ENCODE measurements at regions not wholly inside any gene's neighbourhood (a gene's known extent, or its start where the extent isn't known, plus 50 kb on each side); places are given as distances from the start of the nearest gene placed in this dataset.
"Not testable (repeated sequence)": the region's sequence is repeated elsewhere in the genome, so short reads cannot be mapped to it uniquely, and the experiment has no call there.

DNA sequence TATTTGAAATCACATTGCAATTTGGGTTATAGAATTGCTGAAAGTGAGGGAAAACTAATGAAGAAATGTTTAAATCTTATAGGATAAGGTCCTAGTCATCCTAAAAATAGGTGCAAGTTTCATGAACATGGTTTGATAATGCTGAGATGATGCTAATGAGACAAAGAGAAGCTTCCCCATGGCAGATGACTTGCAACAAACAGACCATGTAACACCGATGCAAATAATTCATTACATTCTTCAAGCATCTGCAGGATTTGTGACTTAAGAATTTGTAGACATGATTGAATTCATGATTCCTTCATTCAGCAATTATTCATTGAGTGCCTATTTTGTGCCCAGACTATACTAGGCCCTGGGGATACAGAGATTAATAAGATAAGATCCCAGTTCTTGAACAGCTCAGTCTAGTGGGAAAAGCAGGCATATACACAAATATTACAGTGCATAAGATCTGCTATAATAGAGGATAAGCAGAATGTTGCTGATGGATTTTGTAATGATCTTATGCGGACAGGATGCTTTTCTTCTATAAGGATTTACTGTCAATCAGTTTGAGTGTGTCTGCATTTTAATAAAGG, 367.9 kb upstream of the GBE1 start:
- no peaks in the 10 kb centered on the region for H3K9me3 ChIP-seq (ENCODE audit: control insufficient read depth, low read length)
- peaks cover 5% of the 10 kb centered on the region for H3K4me1 ChIP-seq (ENCODE audit: control insufficient read depth, insufficient read depth, low read length)
- no peak overlapping the region for H3K4me3 ChIP-seq (ENCODE audit: low read length)
- no peak for DNase-seq (ENCODE audit: low read depth)
- no peaks in the 10 kb centered on the region for H3K36me3 ChIP-seq (ENCODE audit: control insufficient read depth, insufficient read depth, low read length, severe bottlenecking)
- no peak overlapping the region for H3K9ac ChIP-seq (ENCODE audit: low read length)
- no peaks in the 10 kb centered on the region for H3K27me3 ChIP-seq (replicated peaks; ENCODE audit: control insufficient read depth, insufficient read depth, low read length)

DNA sequence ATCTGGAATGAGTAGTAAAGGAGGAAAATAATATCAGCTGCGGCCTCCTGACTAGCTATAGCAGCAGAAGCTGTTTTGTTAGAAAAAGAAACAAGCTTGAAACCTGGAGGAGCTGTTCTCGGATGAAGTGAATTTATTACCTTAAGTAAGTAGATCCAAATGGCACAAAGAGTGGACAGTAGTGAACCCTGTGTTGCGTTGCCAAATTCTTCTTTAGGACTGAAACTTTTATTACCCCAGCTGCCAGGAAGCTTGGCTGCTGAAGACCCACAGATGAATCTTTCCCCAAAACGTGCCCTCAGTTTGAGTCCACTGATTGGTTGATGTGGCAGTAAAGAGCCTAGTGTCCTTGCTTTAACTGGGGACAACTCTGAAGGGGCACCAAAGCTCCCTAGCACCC, 366.8 kb upstream of the GBE1 start:
- H3K4me1 ChIP-seq (ENCODE audit: control insufficient read depth, insufficient read depth, low read length) = peaks cover 5% of the 10 kb centered on the region
- no peak overlapping the region for H3K9ac ChIP-seq (ENCODE audit: low read length)
- no peaks in the 10 kb centered on the region for H3K9me3 ChIP-seq (ENCODE audit: control insufficient read depth, low read length)
- no peak for DNase-seq (ENCODE audit: low read depth)
- no peak overlapping the region for H3K4me3 ChIP-seq (ENCODE audit: low read length)
- H3K27me3 ChIP-seq (replicated peaks; ENCODE audit: control insufficient read depth, insufficient read depth, low read length) = no peaks in the 10 kb centered on the region
- H3K36me3 ChIP-seq (ENCODE audit: control insufficient read depth, insufficient read depth, low read length, severe bottlenecking) = no peaks in the 10 kb centered on the region

DNA sequence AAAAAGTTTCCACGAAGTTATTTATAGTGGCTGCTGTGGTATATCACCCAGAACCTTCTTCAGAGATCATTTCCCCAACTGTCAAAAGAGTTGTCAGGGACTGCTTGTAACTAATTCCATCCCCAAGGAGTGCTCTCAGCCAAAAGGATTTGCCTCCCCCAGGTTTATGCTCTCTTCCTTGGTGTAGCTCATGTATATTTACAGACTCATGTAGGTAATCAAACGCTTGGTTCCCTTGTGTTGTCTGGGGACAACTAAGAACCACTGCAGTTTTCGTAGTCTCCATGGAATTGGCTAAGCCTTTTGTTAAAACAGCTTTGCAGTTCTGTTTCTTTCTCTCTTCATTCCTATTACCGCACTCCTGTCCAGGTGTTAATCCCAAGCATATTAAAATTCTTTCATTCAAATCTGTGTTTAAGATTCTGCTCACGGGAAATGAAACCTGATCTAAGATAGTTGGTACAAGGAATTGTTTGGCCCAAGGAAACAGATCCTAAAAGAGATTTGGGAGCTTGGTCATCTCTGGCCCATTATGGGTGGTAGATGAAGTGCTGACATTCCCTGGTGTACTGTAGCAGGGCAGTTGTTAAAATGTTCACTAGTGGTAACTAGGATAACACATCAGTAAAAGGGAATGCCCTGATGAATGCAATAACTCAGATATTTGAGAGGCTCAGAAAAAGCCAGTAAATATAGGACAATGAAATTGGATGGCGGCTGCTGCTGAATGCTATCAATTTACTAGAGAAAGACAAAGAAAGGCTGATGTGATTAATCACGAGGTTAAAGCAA, 361.3 kb upstream of the GBE1 start:
- Histone ChIP-seq H3K4me3 (ENCODE audit: low read length) (no peak overlapping the region), H3K27me3 (replicated peaks; ENCODE audit: control insufficient read depth, insufficient read depth, low read length) (no peaks in the 10 kb centered on the region), H3K9me3 (ENCODE audit: control insufficient read depth, low read length) (no peaks in the 10 kb centered on the region), H3K4me1 (ENCODE audit: control insufficient read depth, insufficient read depth, low read length) (no peaks in the 10 kb centered on the region), H3K9ac (ENCODE audit: low read length) (no peak overlapping the region), H3K36me3 (ENCODE audit: control insufficient read depth, insufficient read depth, low read length, severe bottlenecking) (no peaks in the 10 kb centered on the region)
- DNase-seq (ENCODE audit: low read depth) = no peak

DNA sequence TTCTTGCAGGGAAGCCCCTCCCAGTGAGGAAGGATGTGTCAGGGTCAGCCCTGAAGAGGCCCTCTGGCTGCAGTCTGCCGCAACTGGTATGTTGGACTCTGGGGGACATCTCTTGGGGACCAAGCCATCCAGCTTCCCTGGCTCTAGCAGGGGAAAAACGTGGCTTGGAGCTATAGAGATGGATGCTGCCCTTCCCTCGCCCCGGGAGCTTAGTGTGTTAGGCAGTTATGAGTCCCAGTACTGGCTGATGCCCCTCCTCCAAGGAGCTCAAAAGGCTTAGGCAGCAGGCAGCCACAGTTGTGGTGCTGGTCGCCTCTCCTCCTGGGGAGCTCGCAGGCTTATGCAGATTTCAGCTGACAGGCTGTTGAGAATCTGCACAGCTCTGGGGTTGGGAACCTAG, 353.1 kb upstream of the GBE1 start:
- H3K9me3 ChIP-seq (ENCODE audit: control insufficient read depth, low read length) = peaks cover 12% of the 10 kb centered on the region
- no peaks in the 10 kb centered on the region for H3K4me1 ChIP-seq (ENCODE audit: control insufficient read depth, insufficient read depth, low read length)
- H3K36me3 ChIP-seq (ENCODE audit: control insufficient read depth, insufficient read depth, low read length, severe bottlenecking) = no peaks in the 10 kb centered on the region
- no peaks in the 10 kb centered on the region for H3K27me3 ChIP-seq (replicated peaks; ENCODE audit: control insufficient read depth, insufficient read depth, low read length)
- no peak overlapping the region for H3K4me3 ChIP-seq (ENCODE audit: low read length)
- no peak overlapping the region for H3K9ac ChIP-seq (ENCODE audit: low read length)
- DNase-seq (ENCODE audit: low read depth) = no peak

DNA sequence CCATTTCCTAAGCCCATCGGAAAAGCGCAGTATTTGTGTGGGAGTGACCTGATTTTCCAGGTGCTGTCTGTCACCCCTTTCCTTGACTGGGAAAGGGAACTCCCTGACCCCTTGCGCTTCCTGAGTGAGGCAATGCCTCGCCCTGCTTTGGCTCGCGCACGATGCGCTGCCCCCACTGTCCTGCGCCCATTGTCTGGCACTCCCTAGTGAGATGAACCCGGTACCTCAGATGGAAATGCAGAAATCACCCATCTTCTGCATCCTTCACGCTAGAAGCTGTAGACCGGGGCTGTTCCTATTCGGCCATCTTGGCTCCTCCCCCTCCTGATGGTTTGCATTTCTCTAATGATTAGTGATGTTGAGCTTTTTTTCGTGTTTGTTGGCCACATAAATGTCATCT, 349.3 kb upstream of the GBE1 start:
- peaks cover 12% of the 10 kb centered on the region for H3K9me3 ChIP-seq (ENCODE audit: control insufficient read depth, low read length)

DNA sequence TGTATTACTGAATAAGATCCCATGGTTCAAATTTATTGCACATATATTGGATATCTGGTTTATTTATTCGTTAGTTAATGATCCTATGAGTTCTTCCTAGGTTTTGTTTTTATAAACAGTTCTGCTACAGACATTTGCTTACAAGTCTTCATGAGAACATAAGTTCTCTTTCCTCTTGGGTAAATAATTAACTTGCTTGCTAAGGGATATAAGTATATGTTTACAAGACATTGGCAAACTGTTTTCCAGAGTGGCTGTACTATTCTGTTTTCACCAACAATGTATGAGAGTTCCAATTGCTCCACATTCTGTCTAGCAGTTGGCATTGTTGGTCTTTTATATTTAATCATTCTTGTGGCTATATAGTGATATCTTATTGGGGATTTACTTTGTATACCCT, 341.8 kb upstream of the GBE1 start:
- no peaks in the 10 kb centered on the region for H3K36me3 ChIP-seq (ENCODE audit: control insufficient read depth, insufficient read depth, low read length, severe bottlenecking)
- DNase-seq (ENCODE audit: low read depth) = no peak

More for the DNA sequence above, 349.3 kb upstream of the GBE1 start:
- not testable (repeated sequence) for H3K27me3 ChIP-seq (replicated peaks; ENCODE audit: control insufficient read depth, insufficient read depth, low read length); DNase-seq (ENCODE audit: low read depth); H3K36me3 ChIP-seq (ENCODE audit: control insufficient read depth, insufficient read depth, low read length, severe bottlenecking); H3K9ac ChIP-seq (ENCODE audit: low read length); H3K4me1 ChIP-seq (ENCODE audit: control insufficient read depth, insufficient read depth, low read length); H3K4me3 ChIP-seq (ENCODE audit: low read length)

DNA sequence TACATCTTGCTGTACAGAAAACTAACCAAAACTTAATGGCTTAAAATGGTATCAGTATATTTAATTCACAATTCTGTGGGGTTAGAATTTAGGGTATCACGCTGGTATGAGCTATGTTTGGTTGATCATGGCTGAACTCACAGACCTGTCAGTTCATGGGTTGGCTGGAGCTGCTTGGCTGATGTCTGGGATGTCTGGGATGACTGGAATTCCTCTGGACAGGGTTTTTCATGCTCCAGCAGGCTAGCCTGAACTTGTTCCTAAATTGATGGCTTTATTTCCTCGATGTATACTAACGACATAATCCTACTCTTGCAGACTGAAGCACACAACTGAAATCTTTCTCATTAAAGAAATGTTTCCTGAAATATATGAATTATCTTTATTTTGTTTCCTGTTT, 338.9 kb upstream of the GBE1 start:
- DNase-seq (ENCODE audit: low read depth) = peak; percentile 54
- Histone ChIP-seq H3K36me3 (ENCODE audit: control insufficient read depth, insufficient read depth, low read length, severe bottlenecking) (no peaks in the 10 kb centered on the region), H3K9me3 (ENCODE audit: control insufficient read depth, low read length) (no peaks in the 10 kb centered on the region), H3K27me3 (replicated peaks; ENCODE audit: control insufficient read depth, insufficient read depth, low read length) (no peaks in the 10 kb centered on the region), H3K4me1 (ENCODE audit: control insufficient read depth, insufficient read depth, low read length) (peaks cover 14% of the 10 kb centered on the region), H3K9ac (ENCODE audit: low read length) (no peak overlapping the region), H3K4me3 (ENCODE audit: low read length) (no peak overlapping the region)

More for the DNA sequence above, 341.8 kb upstream of the GBE1 start:
- Histone ChIP-seq H3K27me3 (replicated peaks; ENCODE audit: control insufficient read depth, insufficient read depth, low read length) (no peaks in the 10 kb centered on the region), H3K4me1 (ENCODE audit: control insufficient read depth, insufficient read depth, low read length) (peaks cover 14% of the 10 kb centered on the region), H3K4me3 (ENCODE audit: low read length) (no peak overlapping the region), H3K9ac (ENCODE audit: low read length) (no peak overlapping the region), H3K9me3 (ENCODE audit: control insufficient read depth, low read length) (no peaks in the 10 kb centered on the region)

DNA sequence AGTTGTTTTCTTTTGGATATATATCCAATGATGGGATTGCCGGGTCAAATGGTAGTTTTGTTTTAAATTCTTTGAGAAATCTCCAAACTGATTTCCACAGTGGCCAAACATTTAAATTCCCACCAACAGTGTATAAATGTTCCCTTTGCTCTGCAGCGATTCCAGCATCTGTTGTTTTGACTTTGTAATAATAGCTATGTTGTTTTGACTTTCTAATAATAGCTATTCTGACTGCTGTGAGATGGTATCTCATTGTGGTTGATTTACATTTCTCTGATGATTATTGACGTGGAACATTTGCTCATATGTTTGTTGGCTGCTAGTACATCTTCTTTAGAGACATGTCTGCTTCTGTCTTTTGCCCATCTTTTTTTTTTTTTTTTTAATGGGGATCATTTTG, 332.2 kb upstream of the GBE1 start:
- Histone ChIP-seq H3K9me3 (ENCODE audit: control insufficient read depth, low read length) (no peaks in the 10 kb centered on the region), H3K9ac (ENCODE audit: low read length) (no peak overlapping the region), H3K36me3 (ENCODE audit: control insufficient read depth, insufficient read depth, low read length, severe bottlenecking) (no peaks in the 10 kb centered on the region), H3K27me3 (replicated peaks; ENCODE audit: control insufficient read depth, insufficient read depth, low read length) (no peaks in the 10 kb centered on the region), H3K4me3 (ENCODE audit: low read length) (no peak overlapping the region), H3K4me1 (ENCODE audit: control insufficient read depth, insufficient read depth, low read length) (peaks cover 5% of the 10 kb centered on the region)
- DNase-seq (ENCODE audit: low read depth) = no peak

DNA sequence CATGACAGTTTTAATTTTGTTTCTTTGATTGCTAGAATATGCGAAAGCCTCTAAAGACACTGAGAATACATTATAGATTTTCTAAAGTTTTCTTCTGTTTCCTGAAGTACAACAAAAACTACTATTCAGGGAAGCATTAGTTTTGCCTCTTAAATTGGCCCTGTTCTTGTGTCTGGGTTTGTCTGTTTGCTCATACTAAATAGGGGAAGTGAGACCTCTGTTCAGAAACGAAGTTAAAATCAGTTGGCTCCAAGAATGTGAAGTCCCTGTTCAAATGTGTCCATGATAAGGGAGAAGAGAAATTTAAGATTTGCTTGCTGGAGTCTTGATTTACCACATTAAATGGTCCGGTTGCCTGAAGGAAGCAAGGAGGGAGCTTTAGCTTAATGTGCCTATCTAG, 327.3 kb upstream of the GBE1 start:
- H3K4me3 ChIP-seq (ENCODE audit: low read length) = no peak overlapping the region
- H3K27me3 ChIP-seq (replicated peaks; ENCODE audit: control insufficient read depth, insufficient read depth, low read length) = no peaks in the 10 kb centered on the region
- H3K9me3 ChIP-seq (ENCODE audit: control insufficient read depth, low read length) = no peaks in the 10 kb centered on the region
- DNase-seq (ENCODE audit: low read depth) = no peak
- peaks cover 33% of the 10 kb centered on the region for H3K4me1 ChIP-seq (ENCODE audit: control insufficient read depth, insufficient read depth, low read length)
- peak overlapping the region; percentile 20 for H3K9ac ChIP-seq (ENCODE audit: low read length)
- H3K36me3 ChIP-seq (ENCODE audit: control insufficient read depth, insufficient read depth, low read length, severe bottlenecking) = no peaks in the 10 kb centered on the region

DNA sequence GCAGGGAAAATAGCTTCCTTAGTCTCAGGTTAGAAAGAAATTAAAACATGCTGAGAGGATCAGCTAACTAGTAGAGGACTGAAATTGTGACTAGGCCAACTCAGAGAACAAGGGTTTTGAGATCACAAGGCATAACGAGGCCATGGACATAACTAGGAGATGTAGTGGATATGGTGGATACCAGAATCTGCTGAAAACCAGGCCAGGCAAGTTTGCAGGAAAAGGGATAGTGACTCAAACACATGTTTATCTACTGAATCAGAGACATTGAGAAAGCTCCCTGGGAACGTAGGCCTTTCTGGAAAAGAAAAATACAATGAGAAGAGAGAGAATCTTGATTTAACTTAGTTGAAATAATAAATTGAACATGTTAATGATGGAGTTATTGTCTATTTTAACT, 326.5 kb upstream of the GBE1 start:
- DNase-seq (ENCODE audit: low read depth) = peak; percentile 89
- no peaks in the 10 kb centered on the region for H3K9me3 ChIP-seq (ENCODE audit: control insufficient read depth, low read length)

DNA sequence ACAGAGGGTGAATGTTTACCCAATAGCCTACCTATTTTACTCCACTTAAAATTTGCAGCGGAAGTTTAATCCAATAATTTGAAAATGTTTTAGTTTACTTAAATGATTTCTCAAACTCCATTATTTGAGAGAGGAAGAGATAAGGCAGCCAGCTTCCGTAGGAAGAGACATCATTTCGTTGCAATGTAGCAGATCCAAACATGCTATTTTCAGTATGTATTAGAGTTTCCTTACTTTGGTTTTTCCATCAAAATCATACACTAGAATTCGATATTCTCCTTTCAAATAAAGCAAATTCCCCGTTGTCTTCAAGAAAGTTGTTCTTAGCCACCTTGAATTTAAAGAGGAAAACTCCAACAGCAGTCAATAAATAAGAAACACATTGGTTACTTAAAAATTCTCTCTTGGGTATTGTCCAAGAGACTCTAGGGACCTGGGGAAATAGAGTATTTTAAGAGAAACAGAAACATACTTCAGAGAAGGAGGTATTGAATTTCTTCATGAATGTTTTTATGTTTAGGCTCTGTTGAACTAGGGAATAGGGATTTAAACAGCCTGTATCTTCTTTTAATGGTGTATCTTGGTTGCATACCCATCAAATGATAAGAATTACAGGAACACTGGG, 324.5 kb upstream of the GBE1 start:
- H3K36me3 ChIP-seq (ENCODE audit: control insufficient read depth, insufficient read depth, low read length, severe bottlenecking) = no peaks in the 10 kb centered on the region
- no peaks in the 10 kb centered on the region for H3K27me3 ChIP-seq (replicated peaks; ENCODE audit: control insufficient read depth, insufficient read depth, low read length)
- peaks cover 51% of the 10 kb centered on the region for H3K4me1 ChIP-seq (ENCODE audit: control insufficient read depth, insufficient read depth, low read length)
- no peaks in the 10 kb centered on the region for H3K9me3 ChIP-seq (ENCODE audit: control insufficient read depth, low read length)
- no peak overlapping the region for H3K9ac ChIP-seq (ENCODE audit: low read length)
- DNase-seq (ENCODE audit: low read depth) = peak; percentile 50
- no peak overlapping the region for H3K4me3 ChIP-seq (ENCODE audit: low read length)

More for the DNA sequence above, 326.5 kb upstream of the GBE1 start:
- Histone ChIP-seq H3K4me3 (ENCODE audit: low read length) (no peak overlapping the region), H3K27me3 (replicated peaks; ENCODE audit: control insufficient read depth, insufficient read depth, low read length) (no peaks in the 10 kb centered on the region), H3K9ac (ENCODE audit: low read length) (no peak overlapping the region), H3K4me1 (ENCODE audit: control insufficient read depth, insufficient read depth, low read length) (peaks cover 38% of the 10 kb centered on the region), H3K36me3 (ENCODE audit: control insufficient read depth, insufficient read depth, low read length, severe bottlenecking) (no peaks in the 10 kb centered on the region)
